Common myeloid progenitor, CD34-positive (primary cell): ENCODE measurements at regions not wholly inside any gene's neighbourhood (a gene's known extent, or its start where the extent isn't known, plus 50 kb on each side); places are given as distances from the start of the nearest gene placed in this dataset.

Experiments
- CTCF ChIA-PET: fragments of 350-600 bp; sonication (Branson Sonifier 250); formaldehyde crosslinking; loops from one replicate; lab custom pipeline; 2021; ENCODE audit warnings: antibody characterized with exemption; lab: Charles Lee
- POLR2A ChIA-PET: fragments of 350-600 bp; sonication (Branson Sonifier 250); formaldehyde crosslinking; loops from one replicate; lab custom pipeline; 2021; ENCODE audit warnings: antibody characterized with exemption; lab: Charles Lee
- DNase-seq, 3 donors: peaks; one replicate each; pipeline versions ENCODE4 v3.0.0 to v3.0.0-alpha.2; 2013
- H3K27ac ChIP-seq, 2 experiments: 1 replicate in 1 of 2; 2 replicates in 1 of 2; pipeline ENCODE4 v1.7.0; 2013; ENCODE audit warnings: inconsistent platforms in 2 of 2, low read length in 2 of 2, mild to moderate bottlenecking in 2 of 2, low read depth in 1 of 2, moderate library complexity in 1 of 2; ENCODE audit not compliant: severe bottlenecking in 2 of 2, insufficient read depth in 1 of 2, poor library complexity in 1 of 2
- H3K27me3 ChIP-seq, 5 experiments: replicated peaks in 2 of 5; 1 replicate in 3 of 5; 2 replicates in 2 of 5; pipeline versions ENCODE4 v1.6.1 to v1.7.0; 2013; ENCODE audit warnings: low read length in 4 of 5, mild to moderate bottlenecking in 2 of 5, moderate library complexity in 2 of 5, inconsistent platforms in 1 of 5; ENCODE audit not compliant: insufficient read depth in 5 of 5, control insufficient read depth in 4 of 5
- H3K36me3 ChIP-seq, 4 experiments: 1 replicate in 2 of 4; 2 replicates in 2 of 4; pipeline versions ENCODE4 v1.6.1 to v1.7.0; 2013; ENCODE audit warnings: low read length in 3 of 4, control low read depth in 1 of 4, mild to moderate bottlenecking in 1 of 4; ENCODE audit not compliant: control insufficient read depth in 4 of 4, insufficient read depth in 4 of 4
- H3K4me1 ChIP-seq, 4 experiments: 1 replicate in 3 of 4; 2 replicates in 1 of 4; pipeline versions ENCODE4 v1.6.1 to v1.7.1; 2013; ENCODE audit warnings: low read length in 3 of 4, mild to moderate bottlenecking in 3 of 4, control low read depth in 1 of 4, inconsistent platforms in 1 of 4, moderate library complexity in 1 of 4; ENCODE audit not compliant: control insufficient read depth in 4 of 4, insufficient read depth in 4 of 4; ENCODE audit errors: control extremely low read depth in 1 of 4
- H3K4me3 ChIP-seq, 7 experiments: 1 replicate in 4 of 7; 2 replicates in 3 of 7; pipeline versions ENCODE4 v1.5.1 to v1.7.0; 2013; ENCODE audit warnings: mild to moderate bottlenecking in 7 of 7, low read length in 6 of 7, moderate library complexity in 6 of 7, inconsistent platforms in 2 of 7, low read depth in 2 of 7, control low read depth in 1 of 7; ENCODE audit not compliant: insufficient read depth in 4 of 7, control insufficient read depth in 1 of 7; ENCODE audit errors: extremely low read depth in 1 of 7
- H3K9me3 ChIP-seq, 5 experiments: 1 replicate in 4 of 5; 2 replicates in 1 of 5; pipeline versions ENCODE4 v1.6.1 to v1.7.1; 2013; ENCODE audit warnings: low read length in 4 of 5, mild to moderate bottlenecking in 2 of 5, inconsistent platforms in 1 of 5, low read depth in 1 of 5, moderate library complexity in 1 of 5; ENCODE audit not compliant: control insufficient read depth in 4 of 5, insufficient read depth in 2 of 5; ENCODE audit errors: control extremely low read depth in 1 of 5
- WGBS: methylation state at CpG from one replicate; pipeline ENCODE4 v1.1.5; 2013; ENCODE audit not compliant: insufficient coverage; 5-methylcytosine and 5-hydroxymethylcytosine counted together

- WGBS = 62% methylated on average over 12 of the region's 13 CpGs
- peak in 2 of 3 donors; percentile 23 to 40 for DNase-seq
- no peak overlapping the region for H3K27ac ChIP-seq
- ChIA-PET POLR2A (interaction anchor here (1.2 kb wide), 1 partner anchor 63 kb away, joined by 3 read pairs; no protein-coding TSS in a partner anchor), CTCF (interaction anchor here (0.6 to 0.9 kb wide), 2 partner anchors 16 to 34 kb away, joined by 3 read pairs; no protein-coding TSS in a partner anchor)
- H3K27me3 ChIP-seq = no peaks in the 10 kb centered on the region
- H3K4me1 ChIP-seq = peaks cover 10 to 24% (median 15%) of the 10 kb centered on the region in 4 experiments
- peaks cover 0 to 2% (median 0%) of the 10 kb centered on the region in 5 experiments for H3K9me3 ChIP-seq
- no peaks in the 10 kb centered on the region for H3K36me3 ChIP-seq
- H3K4me3 ChIP-seq = no peak overlapping the region
These were observed 64.0 kb upstream of the ACSL1 start for GRCh38 chr4:184889666-184890335.

- CTCF ChIA-PET = interaction anchor here (0.9 kb wide), 1 partner anchor 17 kb away, joined by 3 read pairs; no protein-coding TSS in a partner anchor
- H3K9me3 ChIP-seq = peaks cover 0 to 2% (median 0%) of the 10 kb centered on the region in 5 experiments
- no peak overlapping the region for H3K27ac ChIP-seq
- DNase-seq = peak; percentile 22 to 73 (median 52)
- H3K4me1 ChIP-seq = peaks cover 10 to 30% (median 21%) of the 10 kb centered on the region in 4 experiments
- H3K27me3 ChIP-seq = no peaks in the 10 kb centered on the region
- WGBS = no CpG with 5 or more reads among the region's 5 CpGs
- POLR2A ChIA-PET = no interaction called here
- H3K36me3 ChIP-seq = no peaks in the 10 kb centered on the region
- no peak overlapping the region for H3K4me3 ChIP-seq
These were observed 64.7 kb upstream of the ACSL1 start for GRCh38 chr4:184890499-184890898.

GRCh38 chr4:184891816-184892397 lies 66.1 kb upstream of the ACSL1 start:
- POLR2A ChIA-PET = no interaction called here
- CTCF ChIA-PET = interaction anchor here (0.9 to 1.2 kb wide), 4 partner anchors 9 to 28 kb away, joined by 3 read pairs; no protein-coding TSS in a partner anchor
- H3K4me1 ChIP-seq = peaks cover 13 to 37% (median 28%) of the 10 kb centered on the region in 4 experiments
- H3K27ac ChIP-seq = no peak overlapping the region
- H3K4me3 ChIP-seq = no peak overlapping the region
- DNase-seq = no peak
- H3K36me3 ChIP-seq = no peaks in the 10 kb centered on the region
- WGBS = 100% methylated on average over 2 of the region's 2 CpGs
- peaks cover 0 to 2% (median 0%) of the 10 kb centered on the region in 5 experiments for H3K9me3 ChIP-seq
- no peaks in the 10 kb centered on the region for H3K27me3 ChIP-seq

GRCh38 chr4:184892999-184893398 lies 67.2 kb upstream of the ACSL1 start:
- no peak for DNase-seq
- H3K27me3 ChIP-seq = no peaks in the 10 kb centered on the region
- CTCF ChIA-PET = interaction anchor here (0.9 to 1.4 kb wide), 5 partner anchors 10 to 29 kb away, joined by 3 to 5 read pairs (median 3); no protein-coding TSS in a partner anchor
- no peak overlapping the region for H3K27ac ChIP-seq
- WGBS = 100% methylated on average over 3 of the region's 3 CpGs
- no peaks in the 10 kb centered on the region for H3K36me3 ChIP-seq
- H3K9me3 ChIP-seq = peaks cover 0 to 2% (median 0%) of the 10 kb centered on the region in 5 experiments
- H3K4me3 ChIP-seq = no peak overlapping the region
- peaks cover 13 to 39% (median 31%) of the 10 kb centered on the region in 4 experiments for H3K4me1 ChIP-seq
- POLR2A ChIA-PET = no interaction called here

- H3K27ac ChIP-seq = no peak overlapping the region
- peaks cover 0 to 2% (median 0%) of the 10 kb centered on the region in 5 experiments for H3K9me3 ChIP-seq
- H3K36me3 ChIP-seq = no peaks in the 10 kb centered on the region
- CTCF ChIA-PET = interaction anchor here (1.0 to 1.4 kb wide), 3 partner anchors 11 to 36 kb away, joined by 3 to 5 read pairs (median 3); no protein-coding TSS in a partner anchor
- 73% methylated on average over 7 of the region's 10 CpGs for WGBS
- peaks cover 13 to 45% (median 37%) of the 10 kb centered on the region in 4 experiments for H3K4me1 ChIP-seq
- no peak for DNase-seq
- POLR2A ChIA-PET = no interaction called here
- no peak overlapping the region for H3K4me3 ChIP-seq
- H3K27me3 ChIP-seq = no peaks in the 10 kb centered on the region
These were observed 68.2 kb upstream of the ACSL1 start for GRCh38 chr4:184893801-184894571.

GRCh38 chr4:184895012-184895695 lies 69.4 kb upstream of the ACSL1 start:
- peaks cover 0 to 2% (median 0%) of the 10 kb centered on the region in 5 experiments for H3K9me3 ChIP-seq
- POLR2A ChIA-PET = no interaction called here
- H3K4me1 ChIP-seq = peaks cover 12 to 46% (median 37%) of the 10 kb centered on the region in 4 experiments
- H3K4me3 ChIP-seq = peak overlapping the region in 1 of 7 experiments; percentile 37
- peak in 2 of 3 donors; percentile 26 to 42 for DNase-seq
- WGBS = 77% methylated on average over 3 of the region's 7 CpGs
- CTCF ChIA-PET = no interaction called here
- H3K27me3 ChIP-seq = no peaks in the 10 kb centered on the region
- H3K36me3 ChIP-seq = no peaks in the 10 kb centered on the region
- H3K27ac ChIP-seq = no peak overlapping the region
